Prostate gland (tissue), 2 donors: ENCODE measurements at regions not wholly inside any gene's neighbourhood (a gene's known extent, or its start where the extent isn't known, plus 50 kb on each side); places are given as distances from the start of the nearest gene placed in this dataset.

ENCODE experiments used
- DNase-seq: peaks from one replicate; pipeline ENCODE4 v3.0.0-alpha.2; 2019; ENCODE audit warnings: low spot score
- H3K27ac ChIP-seq, 2 donors: fragments of 200-600 bp; sonication (generic); 2 replicates each; pipeline ENCODE4 v1.5.1; 2017 to 2019
- H3K27me3 ChIP-seq: fragments of 200-600 bp; sonication (generic); replicated peaks from 2 replicates; pipeline ENCODE4 v1.5.1; 2019; ENCODE audit not compliant: insufficient read depth
- H3K36me3 ChIP-seq, 2 donors: fragments of 200-600 bp; sonication (generic); 1 replicate in 1 of 2; 2 replicates in 1 of 2; pipeline versions ENCODE4 v1.5.1 to v1.8.1; 2017 to 2019
- H3K4me1 ChIP-seq: fragments of 200-600 bp; sonication (generic); replicated peaks from 2 replicates; pipeline ENCODE4 v1.5.1; 2019
- H3K4me3 ChIP-seq, 2 donors: fragments of 200-600 bp; sonication (generic); 2 replicates each; pipeline ENCODE4 v1.5.1; 2017 to 2019
- H3K9me3 ChIP-seq: fragments of 200-600 bp; sonication (generic); 2 replicates; pipeline ENCODE4 v1.5.1; 2017
- CTCF ChIP-seq, 4 experiments: fragments of 200-600 bp in 2 of 4; fragments of 450-650 bp in 2 of 4; sonication (generic) in 2 of 4; IDR thresholded peaks; 1 replicate in 3 of 4; 2 replicates in 1 of 4; pipeline ENCODE4 v1.5.1; 2016 to 2019; ENCODE audit warnings: antibody characterized with exemption in 4 of 4, mild to moderate bottlenecking in 2 of 4, moderate library complexity in 2 of 4
- POLR2A ChIP-seq: fragments of 450-650 bp; IDR thresholded peaks from one replicate; pipeline ENCODE4 v1.6.1; 2016; ENCODE audit warnings: antibody characterized with exemption, mild to moderate bottlenecking
- POLR2AphosphoS5 ChIP-seq: sonication (generic); formaldehyde crosslinking; IDR thresholded peaks from one replicate; pipeline ENCODE4 v1.6.1; 2017; ENCODE audit warnings: antibody characterized with exemption
- WGBS: methylation state at CpG from one replicate; pipeline ENCODE4 v1.1.5; 2018; 5-methylcytosine and 5-hydroxymethylcytosine counted together
- intact Hi-C: fragments of 100-400 bp; cut with DNase I; formaldehyde crosslinking; loops from one replicate; pipeline ENCODE4 v1.14.2; 2022

GRCh38 chr1:94721240-94721639 lies 98.9 kb upstream of the SLC44A3 start:
- Histone ChIP-seq H3K36me3 (no peaks in the 10 kb centered on the region), H3K9me3 (no peaks in the 10 kb centered on the region), H3K4me1 (no peaks in the 10 kb centered on the region), H3K27me3 (no peaks in the 10 kb centered on the region), H3K4me3 (no peak overlapping the region), H3K27ac (no peak overlapping the region)
- intact Hi-C loops = no loop called here
- no peak for DNase-seq
- TF ChIP-seq CTCF (IDR thresholded peaks at IDR 0.05) = no peak
- no peak for TF ChIP-seq POLR2A
- no peak for TF ChIP-seq POLR2AphosphoS5
- WGBS = 83% methylated on average over 7 of the region's 7 CpGs

- Histone ChIP-seq H3K4me1 (no peaks in the 10 kb centered on the region), H3K4me3 (no peak overlapping the region), H3K36me3 (no peaks in the 10 kb centered on the region), H3K27ac (no peak overlapping the region), H3K9me3 (no peaks in the 10 kb centered on the region), H3K27me3 (no peaks in the 10 kb centered on the region)
- no peak for DNase-seq
- TF ChIP-seq POLR2A (no peak), POLR2AphosphoS5 (no peak), CTCF (IDR thresholded peaks at IDR 0.05) (no peak)
- intact Hi-C loops = no loop called here
- 86% methylated on average over 7 of the region's 7 CpGs for WGBS
Measured at GRCh38 chr1:94719926-94720793, 100.0 kb upstream of the SLC44A3 start.

GRCh38 chr1:94716965-94717364 lies 103.2 kb upstream of the SLC44A3 start:
- DNase-seq = no peak
- Histone ChIP-seq H3K27ac (no peak overlapping the region), H3K9me3 (no peaks in the 10 kb centered on the region), H3K4me1 (no peaks in the 10 kb centered on the region), H3K4me3 (no peak overlapping the region), H3K36me3 (no peaks in the 10 kb centered on the region), H3K27me3 (no peaks in the 10 kb centered on the region)
- no peak for TF ChIP-seq POLR2AphosphoS5
- TF ChIP-seq POLR2A = no peak
- TF ChIP-seq CTCF (IDR thresholded peaks at IDR 0.05) = no peak
- intact Hi-C loops = no loop called here
- WGBS = 90% methylated on average over 2 of the region's 2 CpGs

DNA sequence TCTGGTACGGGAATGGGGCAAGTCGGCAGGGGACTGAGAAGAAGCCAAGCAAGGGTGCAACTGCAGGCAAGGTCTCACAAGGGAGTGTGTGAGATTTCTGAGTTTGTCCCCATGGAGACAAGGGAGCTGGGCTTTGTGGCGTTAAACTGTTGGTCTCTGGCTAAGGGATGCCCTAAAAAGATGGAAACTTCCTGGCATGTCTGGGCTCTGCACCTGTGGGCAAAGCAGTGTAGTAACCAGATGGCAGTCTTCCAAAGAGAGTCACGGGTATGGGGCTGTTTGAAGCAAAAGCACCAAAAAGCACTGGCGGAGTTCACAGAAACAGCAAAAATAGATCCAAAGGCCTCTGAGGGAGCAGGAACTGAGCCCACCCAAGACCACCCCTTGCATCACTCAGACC lies 104.8 kb upstream of the SLC44A3 start:
- WGBS = 91% methylated on average over 5 of the region's 5 CpGs
- intact Hi-C loops = no loop called here

More for the DNA sequence above, 104.8 kb upstream of the SLC44A3 start:
- Histone ChIP-seq H3K36me3 (no peaks in the 10 kb centered on the region), H3K27me3 (no peaks in the 10 kb centered on the region), H3K9me3 (no peaks in the 10 kb centered on the region), H3K4me3 (no peak overlapping the region), H3K4me1 (no peaks in the 10 kb centered on the region), H3K27ac (no peak overlapping the region)
- no peak for TF ChIP-seq CTCF (IDR thresholded peaks at IDR 0.05)
- no peak for DNase-seq
